MM.1S (cell line): ENCODE measurements at regions not wholly inside any gene's neighbourhood (a gene's known extent, or its start where the extent isn't known, plus 50 kb on each side); places are given as distances from the start of the nearest gene placed in this dataset.

Source experiments
- EZH2 ChIP-seq: fragments of 300-600 bp; sonication (generic); optimal IDR thresholded peaks from 2 replicates; pipeline ENCODE3; 2017; ENCODE audit warnings: low read depth, mild to moderate bottlenecking, antibody characterized with exemption, low read length, mixed read lengths
- TF ChIP-seq, protein P1 (sequence below): fragments of 300-600 bp; sonication (generic); IDR thresholded peaks from 2 replicates; pipeline ENCODE4 v1.5.1; 2016; ENCODE audit warnings: antibody characterized with exemption, low read length, mixed read lengths

DNA sequence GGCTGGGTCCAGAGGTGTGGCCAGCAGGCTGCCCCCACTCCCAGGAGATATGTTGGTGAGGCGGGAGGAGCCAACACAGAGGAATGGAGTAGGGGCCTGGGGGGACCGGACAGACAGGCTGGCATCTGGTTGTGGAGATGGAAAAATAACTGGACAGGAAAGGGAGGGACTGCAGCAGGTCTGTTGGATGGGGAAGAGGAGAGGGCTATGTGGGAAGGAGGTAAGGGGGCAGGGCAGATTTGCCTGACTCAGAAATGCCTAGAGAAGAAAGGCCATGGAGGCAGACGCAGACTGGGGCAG is 160.4 kb downstream of the TRIM29 start:
- TF ChIP-seq, protein P1, sequence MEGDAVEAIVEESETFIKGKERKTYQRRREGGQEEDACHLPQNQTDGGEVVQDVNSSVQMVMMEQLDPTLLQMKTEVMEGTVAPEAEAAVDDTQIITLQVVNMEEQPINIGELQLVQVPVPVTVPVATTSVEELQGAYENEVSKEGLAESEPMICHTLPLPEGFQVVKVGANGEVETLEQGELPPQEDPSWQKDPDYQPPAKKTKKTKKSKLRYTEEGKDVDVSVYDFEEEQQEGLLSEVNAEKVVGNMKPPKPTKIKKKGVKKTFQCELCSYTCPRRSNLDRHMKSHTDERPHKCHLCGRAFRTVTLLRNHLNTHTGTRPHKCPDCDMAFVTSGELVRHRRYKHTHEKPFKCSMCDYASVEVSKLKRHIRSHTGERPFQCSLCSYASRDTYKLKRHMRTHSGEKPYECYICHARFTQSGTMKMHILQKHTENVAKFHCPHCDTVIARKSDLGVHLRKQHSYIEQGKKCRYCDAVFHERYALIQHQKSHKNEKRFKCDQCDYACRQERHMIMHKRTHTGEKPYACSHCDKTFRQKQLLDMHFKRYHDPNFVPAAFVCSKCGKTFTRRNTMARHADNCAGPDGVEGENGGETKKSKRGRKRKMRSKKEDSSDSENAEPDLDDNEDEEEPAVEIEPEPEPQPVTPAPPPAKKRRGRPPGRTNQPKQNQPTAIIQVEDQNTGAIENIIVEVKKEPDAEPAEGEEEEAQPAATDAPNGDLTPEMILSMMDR: no peak
- TF ChIP-seq EZH2: no peak
